ENCODE measurements at regions not wholly inside any gene's neighbourhood (a gene's known extent, or its start where the extent isn't known, plus 50 kb on each side); places are given as distances from the start of the nearest gene placed in this dataset.

DNA sequence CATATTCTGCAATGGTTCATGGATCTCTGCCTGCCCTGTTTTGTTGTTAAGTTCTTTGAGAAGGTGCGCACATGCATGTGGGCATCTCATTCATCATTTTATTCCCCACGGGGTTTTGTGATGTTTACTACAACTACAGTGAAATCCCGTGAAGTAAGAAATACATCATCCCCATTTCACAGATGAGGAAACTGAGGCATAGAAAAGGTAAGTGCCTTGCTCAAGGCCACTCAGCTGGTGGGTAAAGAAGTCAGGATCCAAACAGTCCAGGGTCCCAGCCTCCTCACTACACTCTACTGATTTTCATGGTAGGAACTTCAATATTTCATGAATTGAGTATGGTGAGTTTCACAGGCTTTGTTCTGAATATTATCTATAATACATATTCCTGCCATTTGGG, 72.6 kb downstream of the CYP26A1 start:
- peaks cover 15% of the 10 kb centered on the region for H3K4me1 Mint-ChIP-seq

DNA sequence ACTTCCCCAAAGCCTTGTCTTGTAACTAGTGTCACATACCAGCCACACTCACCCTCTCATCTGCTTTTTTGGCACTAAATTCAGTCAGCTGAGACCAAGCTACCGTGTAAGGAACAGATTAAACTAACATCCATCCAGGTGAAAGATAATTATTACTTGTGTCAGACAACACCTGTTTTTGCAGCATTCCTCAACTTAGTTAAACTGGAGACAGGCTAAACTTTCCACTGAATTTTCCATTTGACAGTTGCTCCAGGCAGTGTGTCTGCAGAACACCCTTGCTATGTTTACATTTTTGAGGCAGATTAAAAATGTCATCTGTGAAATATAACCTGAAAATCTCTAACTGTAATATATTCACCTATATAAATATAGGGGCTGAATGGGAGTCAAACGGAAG, 73.6 kb downstream of the CYP26A1 start:
- Mint-ChIP-seq H3K27ac (no peak overlapping the region), H3K36me3 (ENCODE audit: low read depth) (no peaks in the 10 kb centered on the region), H3K9me3 (peaks cover 6% of the 10 kb centered on the region), H3K27me3 (ENCODE audit: low read depth) (peaks cover 10% of the 10 kb centered on the region), H3K4me3 (no peak overlapping the region), H3K4me1 (peaks cover 15% of the 10 kb centered on the region)
- TF ChIP-seq, protein P1, sequence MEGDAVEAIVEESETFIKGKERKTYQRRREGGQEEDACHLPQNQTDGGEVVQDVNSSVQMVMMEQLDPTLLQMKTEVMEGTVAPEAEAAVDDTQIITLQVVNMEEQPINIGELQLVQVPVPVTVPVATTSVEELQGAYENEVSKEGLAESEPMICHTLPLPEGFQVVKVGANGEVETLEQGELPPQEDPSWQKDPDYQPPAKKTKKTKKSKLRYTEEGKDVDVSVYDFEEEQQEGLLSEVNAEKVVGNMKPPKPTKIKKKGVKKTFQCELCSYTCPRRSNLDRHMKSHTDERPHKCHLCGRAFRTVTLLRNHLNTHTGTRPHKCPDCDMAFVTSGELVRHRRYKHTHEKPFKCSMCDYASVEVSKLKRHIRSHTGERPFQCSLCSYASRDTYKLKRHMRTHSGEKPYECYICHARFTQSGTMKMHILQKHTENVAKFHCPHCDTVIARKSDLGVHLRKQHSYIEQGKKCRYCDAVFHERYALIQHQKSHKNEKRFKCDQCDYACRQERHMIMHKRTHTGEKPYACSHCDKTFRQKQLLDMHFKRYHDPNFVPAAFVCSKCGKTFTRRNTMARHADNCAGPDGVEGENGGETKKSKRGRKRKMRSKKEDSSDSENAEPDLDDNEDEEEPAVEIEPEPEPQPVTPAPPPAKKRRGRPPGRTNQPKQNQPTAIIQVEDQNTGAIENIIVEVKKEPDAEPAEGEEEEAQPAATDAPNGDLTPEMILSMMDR (IDR thresholded peaks at IDR 0.05; ENCODE audit: unreplicated experiment in 3 of 3) = no peak

More for the DNA sequence above, 72.6 kb downstream of the CYP26A1 start:
- H3K27ac Mint-ChIP-seq = no peak overlapping the region
- H3K4me3 Mint-ChIP-seq = no peak overlapping the region
- TF ChIP-seq, protein P1 (IDR thresholded peaks at IDR 0.05; ENCODE audit: unreplicated experiment in 3 of 3) = no peak
- peaks cover 15% of the 10 kb centered on the region for H3K27me3 Mint-ChIP-seq (ENCODE audit: low read depth)
- H3K9me3 Mint-ChIP-seq = peaks cover 5% of the 10 kb centered on the region
- no peaks in the 10 kb centered on the region for H3K36me3 Mint-ChIP-seq (ENCODE audit: low read depth)

DNA sequence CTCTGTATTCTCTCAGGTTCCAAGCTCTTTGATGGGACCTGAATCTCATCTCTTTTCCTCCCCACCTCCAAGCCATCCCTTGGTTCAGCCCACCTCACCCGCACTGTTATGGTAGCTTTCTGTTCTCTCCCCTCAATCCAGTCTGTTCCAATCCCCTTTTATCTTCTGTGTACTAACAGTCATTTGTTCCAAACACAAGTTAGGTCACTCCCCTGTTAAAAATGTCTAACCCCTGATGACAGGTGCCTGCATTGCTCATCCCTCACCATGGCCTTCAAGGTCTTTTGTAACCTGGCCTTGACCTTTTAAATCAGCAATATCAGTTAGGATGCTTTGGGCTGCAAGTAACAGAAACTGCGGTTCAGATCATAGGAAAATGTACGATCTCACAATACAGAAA, 74.8 kb downstream of the CYP26A1 start:
- TF ChIP-seq, protein P1 (IDR thresholded peaks at IDR 0.05; ENCODE audit: unreplicated experiment in 3 of 3) = no peak
- Mint-ChIP-seq H3K27ac (no peak overlapping the region), H3K36me3 (ENCODE audit: low read depth) (no peaks in the 10 kb centered on the region), H3K4me1 (peaks cover 15% of the 10 kb centered on the region), H3K27me3 (ENCODE audit: low read depth) (peaks cover 10% of the 10 kb centered on the region), H3K9me3 (peaks cover 12% of the 10 kb centered on the region), H3K4me3 (no peak overlapping the region)

DNA sequence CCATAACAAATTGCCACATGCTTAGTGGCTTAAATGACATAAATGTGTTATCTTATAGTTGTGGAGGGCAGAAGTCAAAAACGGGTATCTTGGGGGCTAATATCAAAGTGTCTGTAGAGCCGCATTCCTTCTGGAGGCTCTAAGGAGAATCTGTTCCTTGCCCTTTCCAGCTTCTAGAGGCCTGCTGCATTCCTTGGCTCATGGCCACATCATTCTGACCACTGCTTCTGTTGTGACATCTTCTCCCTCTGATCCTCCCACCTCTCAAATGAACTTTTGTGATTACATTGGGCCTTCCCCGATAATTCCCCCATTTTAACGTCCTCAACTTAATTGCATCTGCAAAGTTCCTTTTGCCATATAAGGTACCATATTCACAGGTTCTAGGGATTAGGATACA, 76.1 kb downstream of the CYP26A1 start:
- H3K9me3 Mint-ChIP-seq = peaks cover 12% of the 10 kb centered on the region
- TF ChIP-seq, protein P1 (IDR thresholded peaks at IDR 0.05; ENCODE audit: unreplicated experiment in 3 of 3) = no peak
- H3K27me3 Mint-ChIP-seq (ENCODE audit: low read depth) = peaks cover 10% of the 10 kb centered on the region
- peaks cover 15% of the 10 kb centered on the region for H3K4me1 Mint-ChIP-seq
- H3K36me3 Mint-ChIP-seq (ENCODE audit: low read depth) = no peaks in the 10 kb centered on the region
- no peak overlapping the region for H3K27ac Mint-ChIP-seq
- H3K4me3 Mint-ChIP-seq = no peak overlapping the region

DNA sequence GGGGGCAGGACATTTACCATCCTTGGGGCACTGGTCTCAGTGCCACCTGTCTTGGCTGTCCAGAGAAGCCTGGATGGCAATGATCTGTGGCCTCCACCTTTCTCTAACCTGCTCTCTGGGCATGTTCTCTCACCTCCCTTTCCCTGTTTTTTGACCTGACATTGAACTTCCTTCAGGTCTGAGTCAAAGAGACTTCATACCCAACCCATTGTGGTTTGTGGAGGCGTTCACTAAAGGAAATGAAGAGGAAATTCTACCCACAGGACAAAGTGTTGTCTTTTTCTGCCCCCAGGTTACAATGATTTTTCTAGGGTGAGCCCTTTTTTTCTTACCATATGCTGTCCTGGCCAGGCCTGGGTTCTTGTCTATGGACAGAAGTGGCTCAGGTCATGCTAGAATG, 76.6 kb downstream of the CYP26A1 start:
- Mint-ChIP-seq H3K4me1 (peaks cover 15% of the 10 kb centered on the region), H3K36me3 (ENCODE audit: low read depth) (no peaks in the 10 kb centered on the region), H3K27ac (no peak overlapping the region), H3K9me3 (peaks cover 17% of the 10 kb centered on the region), H3K27me3 (ENCODE audit: low read depth) (peaks cover 10% of the 10 kb centered on the region), H3K4me3 (no peak overlapping the region)
- TF ChIP-seq, protein P1 (IDR thresholded peaks at IDR 0.05; ENCODE audit: unreplicated experiment in 3 of 3) = no peak

DNA sequence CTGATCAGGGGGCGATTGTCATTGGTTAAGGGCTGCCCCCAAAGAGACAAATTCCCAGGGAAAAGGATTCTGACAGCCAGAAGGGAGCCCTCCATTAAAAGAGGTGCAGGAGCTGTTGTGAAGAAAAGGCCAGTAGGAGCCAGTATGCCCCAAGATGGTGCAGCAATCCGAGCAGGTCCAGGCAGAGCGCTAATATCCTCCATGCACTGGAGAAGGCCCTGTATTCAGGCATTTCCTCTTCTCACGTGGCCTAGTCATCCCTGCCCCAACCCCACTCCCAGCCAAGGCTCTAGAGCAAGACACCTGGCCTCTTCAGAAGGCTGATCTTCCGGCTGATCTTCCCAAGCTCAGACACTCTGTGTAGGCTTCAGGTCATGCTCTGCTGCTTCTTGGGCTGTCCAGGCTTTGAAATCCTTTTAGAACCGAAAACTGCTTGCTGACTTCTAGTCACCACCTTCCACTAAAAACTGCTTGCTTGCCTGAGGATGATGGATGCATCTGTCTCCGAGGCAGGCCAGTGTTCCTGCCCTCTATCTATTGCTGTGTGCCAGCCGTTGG, 77.4 kb downstream of the CYP26A1 start:
- H3K4me1 Mint-ChIP-seq = peaks cover 15% of the 10 kb centered on the region
- TF ChIP-seq, protein P1 (IDR thresholded peaks at IDR 0.05; ENCODE audit: unreplicated experiment in 3 of 3) = no peak
- H3K27ac Mint-ChIP-seq = no peak overlapping the region
- peaks cover 6% of the 10 kb centered on the region for H3K27me3 Mint-ChIP-seq (ENCODE audit: low read depth)
- H3K4me3 Mint-ChIP-seq = no peak overlapping the region
- peaks cover 25% of the 10 kb centered on the region for H3K9me3 Mint-ChIP-seq
- H3K36me3 Mint-ChIP-seq (ENCODE audit: low read depth) = no peaks in the 10 kb centered on the region

Measured in nephron (organoid).